ENCODE measurements at regions not wholly inside any gene's neighbourhood (a gene's known extent, or its start where the extent isn't known, plus 50 kb on each side); places are given as distances from the start of the nearest gene placed in this dataset.

DNA sequence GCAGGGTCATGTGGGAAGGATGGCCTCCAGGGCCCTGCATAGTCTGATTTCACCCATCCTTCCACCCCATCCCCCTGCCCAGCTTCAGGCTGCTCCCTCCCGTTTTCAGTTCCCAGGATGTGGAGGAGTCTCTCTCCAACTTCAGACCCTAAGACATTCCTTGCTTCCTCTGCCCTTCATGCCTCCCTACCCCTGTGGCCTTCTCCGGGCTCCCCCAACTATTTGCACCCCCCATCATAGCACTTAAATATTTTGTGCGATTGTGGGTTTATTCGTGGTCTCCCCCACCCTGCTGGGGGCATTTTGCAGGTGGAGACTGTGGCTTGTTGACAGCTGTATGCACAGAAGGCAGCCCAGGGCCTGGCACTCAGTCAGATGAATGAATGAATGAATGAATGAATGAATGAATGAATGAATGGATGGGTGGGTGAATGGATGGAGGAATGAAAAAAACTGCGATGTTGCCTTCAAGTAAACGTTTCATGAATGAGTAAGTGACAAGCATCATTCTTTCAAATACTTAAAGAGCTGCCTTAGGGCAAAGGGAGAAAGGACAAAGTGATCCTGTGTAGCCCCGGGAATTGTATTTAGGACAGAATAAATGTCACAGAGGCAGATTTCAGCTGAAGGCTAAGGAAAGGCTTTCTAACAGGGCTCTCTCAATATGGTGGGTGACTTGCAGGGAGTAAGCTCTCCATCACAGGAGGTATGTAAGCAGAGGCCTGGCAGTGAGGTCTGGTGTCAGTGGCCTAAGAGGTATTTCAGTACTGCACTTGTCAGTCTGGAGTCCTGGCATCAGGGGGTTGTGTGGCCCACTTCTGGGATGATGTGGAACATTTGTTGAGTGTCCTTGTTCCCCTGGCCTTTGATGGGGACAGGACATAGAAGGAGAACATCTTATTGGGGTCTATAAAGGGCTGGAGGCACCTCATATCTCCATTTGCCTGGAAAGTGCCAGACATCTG is 156.4 kb downstream of the PTPRU start:
- no peaks in the 10 kb centered on the region for H3K79me2 ChIP-seq (ENCODE audit: insufficient read depth, low read length)
- H3K4me2 ChIP-seq (ENCODE audit: low read length), result no peak overlapping the region
- no TSS peak for BruUV-seq (replicated peaks)
- ChIA-PET POLR2A (interaction anchor here (0.6 kb wide), 1 partner anchor 1789 kb away, joined by 3 read pairs; no protein-coding TSS in a partner anchor), CTCF (interaction anchor here (0.5 to 1.4 kb wide), 2 partner anchors 12 to 147 kb away, joined by 3 read pairs; no protein-coding TSS in a partner anchor), RAD21 (ENCODE audit: low non-redundant PET in 1 of 2, low total read pairs in 2 of 2, uncharacterized antibody in 2 of 2, unreplicated experiment in 2 of 2) (no interaction called here)
- H3K27me3 ChIP-seq (ENCODE audit: insufficient read depth, low read length), result no peaks in the 10 kb centered on the region; the same call in 1 of the 2 replicates
- no peak overlapping the region for H3K27ac ChIP-seq (ENCODE audit: low read depth, low read length)
- DNase-seq (ENCODE audit: low read depth, low spot score) (no peak), ATAC-seq (no peak)
- no peaks in the 10 kb centered on the region for H3K9me2 ChIP-seq (ENCODE audit: insufficient read depth)
- H3K4me3 ChIP-seq (replicated peaks in 1 of 2; ENCODE audit: low read depth in 1 of 2, low read length in 2 of 2), result no peak overlapping the region
- no peaks in the 10 kb centered on the region for H3K4me1 ChIP-seq (ENCODE audit: control insufficient read depth in 1 of 2, insufficient read depth in 2 of 2, low read length in 2 of 2)
- H3K9me3 ChIP-seq (ENCODE audit: control insufficient read depth in 1 of 2, insufficient read depth in 1 of 2, low read depth in 1 of 2, low read length in 2 of 2), result no peaks in the 10 kb centered on the region
- no peak overlapping the region for H2AFZ ChIP-seq (ENCODE audit: low read depth, low read length, poor library complexity, severe bottlenecking)
- TF ChIP-seq CTCF (IDR thresholded peaks at IDR 0.05 in 2 of 3, conservative IDR thresholded peaks at IDR 0.05 in 1 of 3; ENCODE audit: borderline replicate concordance in 1 of 3, insufficient read depth in 1 of 3, low read depth in 2 of 3, low read length in 2 of 3), result no peak
- no peak for TF ChIP-seq RAD21 (IDR thresholded peaks at IDR 0.05; ENCODE audit: low read depth)
- TF ChIP-seq FOSL1 (IDR thresholded peaks at IDR 0.05; ENCODE audit: low read depth), result no peak
- no peak for TF ChIP-seq EZH2 (IDR thresholded peaks at IDR 0.05)
- TF ChIP-seq MAX (IDR thresholded peaks at IDR 0.05), result no peak
- TF ChIP-seq ZNF274 (IDR thresholded peaks at IDR 0.05; ENCODE audit: low read depth, low read length), result no peak
- TF ChIP-seq POLR2AphosphoS5 (IDR thresholded peaks at IDR 0.05; ENCODE audit: low read depth, low read length), result no peak
- no peak for TF ChIP-seq SRF (IDR thresholded peaks at IDR 0.05; ENCODE audit: low read depth)
- no peak for TF ChIP-seq ELF1 (IDR thresholded peaks at IDR 0.05; ENCODE audit: borderline replicate concordance, low read depth)
- no peak for TF ChIP-seq SIN3A (IDR thresholded peaks at IDR 0.05; ENCODE audit: low read depth)
- no peak for TF ChIP-seq SP1 (IDR thresholded peaks at IDR 0.05; ENCODE audit: low read depth)
- TF ChIP-seq EZH2phosphoT487 (IDR thresholded peaks at IDR 0.05; ENCODE audit: borderline replicate concordance), result no peak
- TF ChIP-seq CBX3 (IDR thresholded peaks at IDR 0.05; ENCODE audit: low read depth), result no peak
- no peak for TF ChIP-seq TCF7L2 (IDR thresholded peaks at IDR 0.05; ENCODE audit: borderline replicate concordance, extremely low read depth, insufficient read depth, insufficient read length)
- no peak for TF ChIP-seq JUND (IDR thresholded peaks at IDR 0.05)
- TF ChIP-seq ZFX (IDR thresholded peaks at IDR 0.05), result no peak
- no peak for TF ChIP-seq CEBPB (IDR thresholded peaks at IDR 0.05; ENCODE audit: low read depth)
- intact Hi-C loops (cut with micrococcal nuclease), result no loop called here
- H4K20me1 ChIP-seq (ENCODE audit: insufficient read depth), result no peaks in the 10 kb centered on the region
- H3K36me3 ChIP-seq (ENCODE audit: control insufficient read depth in 1 of 2, insufficient read depth in 2 of 2, low read length in 2 of 2), result no peaks in the 10 kb centered on the region
- H3K9ac ChIP-seq (ENCODE audit: low read length), result no peak overlapping the region

All from HCT116 (cell line).